ENCODE measurements at regions not wholly inside any gene's neighbourhood (a gene's known extent, or its start where the extent isn't known, plus 50 kb on each side); places are given as distances from the start of the nearest gene placed in this dataset.
"Not testable (repeated sequence)": the region's sequence is repeated elsewhere in the genome, so short reads cannot be mapped to it uniquely, and the experiment has no call there.

- CTCF ChIA-PET: interaction anchor here (0.7 to 3.9 kb wide), 5 partner anchors 10 to 21 kb away, joined by 3 to 13 read pairs (median 6); no protein-coding TSS in a partner anchor
- no peak for DNase-seq (ENCODE audit: extremely low spot score)
- no peak for TF ChIP-seq CTCF (IDR thresholded peaks at IDR 0.05; ENCODE audit: control extremely low read depth, extremely low read depth, low read depth, missing control alignments)
- POLR2A ChIA-PET: no interaction called here
Measured at GRCh38 chr11:33532720-33533385, 167.8 kb downstream of the C11orf91 start.

- ChIA-PET CTCF (interaction anchor here (0.8 to 3.9 kb wide), 3 partner anchors 10 to 14 kb away, joined by 3 to 13 read pairs (median 6); no protein-coding TSS in a partner anchor), POLR2A (no interaction called here)
- no peak for DNase-seq (ENCODE audit: extremely low spot score)
- TF ChIP-seq CTCF (IDR thresholded peaks at IDR 0.05; ENCODE audit: control extremely low read depth, extremely low read depth, low read depth, missing control alignments): no peak
Measured at GRCh38 chr11:33532257-33532656, 168.4 kb downstream of the C11orf91 start.

GRCh38 chr11:33531743-33532181 is 168.9 kb downstream of the C11orf91 start:
- POLR2A ChIA-PET: no interaction called here

GRCh38 chr11:33530815-33531214 is 169.8 kb downstream of the C11orf91 start:
- ChIA-PET POLR2A (no interaction called here), CTCF (interaction anchor here (1.0 to 3.9 kb wide), 4 partner anchors 12 to 46 kb away, joined by 3 to 13 read pairs (median 4); no protein-coding TSS in a partner anchor)
- TF ChIP-seq CTCF (IDR thresholded peaks at IDR 0.05; ENCODE audit: control extremely low read depth, extremely low read depth, low read depth, missing control alignments): no peak
- no peak for DNase-seq (ENCODE audit: extremely low spot score)

More at GRCh38 chr11:33531743-33532181, 168.9 kb downstream of the C11orf91 start:
- CTCF ChIA-PET: interaction anchor here (0.8 to 3.9 kb wide), 4 partner anchors 11 to 15 kb away, joined by 3 to 13 read pairs (median 4); no protein-coding TSS in a partner anchor
- TF ChIP-seq CTCF (IDR thresholded peaks at IDR 0.05; ENCODE audit: control extremely low read depth, extremely low read depth, low read depth, missing control alignments): no peak
- no peak for DNase-seq (ENCODE audit: extremely low spot score)

GRCh38 chr11:33529461-33529860 is 171.2 kb downstream of the C11orf91 start:
- TF ChIP-seq CTCF (IDR thresholded peaks at IDR 0.05; ENCODE audit: control extremely low read depth, extremely low read depth, low read depth, missing control alignments): no peak
- no peak for DNase-seq (ENCODE audit: extremely low spot score)
- ChIA-PET CTCF (interaction anchor here (1.2 kb wide), 1 partner anchor 18 kb away, joined by 3 read pairs; no protein-coding TSS in a partner anchor), POLR2A (no interaction called here)

- DNase-seq (ENCODE audit: extremely low spot score); POLR2A ChIA-PET: not testable (repeated sequence)
- CTCF ChIA-PET: interaction anchor here (0.9 kb wide), 1 partner anchor 17 kb away, joined by 3 read pairs; no protein-coding TSS in a partner anchor
Measured at GRCh38 chr11:33527738-33528137, 172.9 kb downstream of the C11orf91 start.

GRCh38 chr11:33525789-33526188 is 174.8 kb downstream of the C11orf91 start:
- TF ChIP-seq CTCF (IDR thresholded peaks at IDR 0.05; ENCODE audit: control extremely low read depth, extremely low read depth, low read depth, missing control alignments): no peak
- POLR2A ChIA-PET: no interaction called here
- DNase-seq (ENCODE audit: extremely low spot score): no peak
- CTCF ChIA-PET: interaction anchor here (1.0 to 1.4 kb wide), 2 partner anchors 18 to 138 kb away, joined by 3 to 5 read pairs; no protein-coding TSS in a partner anchor

Measured in GM10248 (cell line).